HG03457 (cell line): ENCODE measurements at regions not wholly inside any gene's neighbourhood (a gene's known extent, or its start where the extent isn't known, plus 50 kb on each side); places are given as distances from the start of the nearest gene placed in this dataset.

ENCODE experiments used
- ATAC-seq: cut with Tn5 transposase; IDR thresholded peaks from one replicate; pipeline ENCODE4 v1.9.1; 2021; ENCODE audit warnings: moderate number of reproducible peaks; ENCODE audit not compliant: unreplicated experiment

DNA sequence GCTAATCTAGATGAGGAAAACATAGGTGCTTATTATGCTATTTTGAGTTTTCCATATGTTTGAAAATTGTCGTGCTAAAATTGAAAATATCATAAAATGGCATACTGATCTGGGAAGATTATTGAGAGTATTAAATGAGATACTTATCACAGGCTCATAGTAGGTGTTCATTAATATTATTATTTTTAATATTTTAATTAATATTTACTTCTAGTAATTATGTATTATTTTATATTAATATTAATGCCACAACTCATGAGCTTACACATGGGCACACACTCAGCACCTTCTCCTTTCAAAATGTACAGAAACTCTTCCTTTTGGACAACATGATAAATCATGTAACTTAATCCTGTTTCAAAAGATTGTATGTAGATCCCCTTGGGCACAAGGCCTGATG is 223.6 kb downstream of the RAB28 start:
- no peak for ATAC-seq

DNA sequence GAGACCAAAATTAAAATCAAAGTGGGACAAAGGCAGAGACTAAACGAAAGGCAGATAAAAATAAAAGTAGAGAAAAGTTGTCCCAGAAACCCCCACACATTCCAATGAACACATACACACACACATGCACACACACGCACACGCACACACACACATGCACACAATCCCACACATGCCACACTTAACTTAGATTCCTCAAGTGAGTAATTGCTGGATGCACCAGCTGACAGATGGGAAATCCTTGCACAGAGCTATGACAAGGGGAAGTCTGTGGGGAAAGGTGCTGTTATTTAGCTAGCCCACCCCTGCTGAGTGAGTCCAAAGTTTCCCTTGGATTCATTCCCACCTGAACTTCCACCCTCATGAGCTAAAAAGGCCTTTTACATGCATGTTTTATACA is 233.9 kb downstream of the RAB28 start:
- ATAC-seq: no peak

DNA sequence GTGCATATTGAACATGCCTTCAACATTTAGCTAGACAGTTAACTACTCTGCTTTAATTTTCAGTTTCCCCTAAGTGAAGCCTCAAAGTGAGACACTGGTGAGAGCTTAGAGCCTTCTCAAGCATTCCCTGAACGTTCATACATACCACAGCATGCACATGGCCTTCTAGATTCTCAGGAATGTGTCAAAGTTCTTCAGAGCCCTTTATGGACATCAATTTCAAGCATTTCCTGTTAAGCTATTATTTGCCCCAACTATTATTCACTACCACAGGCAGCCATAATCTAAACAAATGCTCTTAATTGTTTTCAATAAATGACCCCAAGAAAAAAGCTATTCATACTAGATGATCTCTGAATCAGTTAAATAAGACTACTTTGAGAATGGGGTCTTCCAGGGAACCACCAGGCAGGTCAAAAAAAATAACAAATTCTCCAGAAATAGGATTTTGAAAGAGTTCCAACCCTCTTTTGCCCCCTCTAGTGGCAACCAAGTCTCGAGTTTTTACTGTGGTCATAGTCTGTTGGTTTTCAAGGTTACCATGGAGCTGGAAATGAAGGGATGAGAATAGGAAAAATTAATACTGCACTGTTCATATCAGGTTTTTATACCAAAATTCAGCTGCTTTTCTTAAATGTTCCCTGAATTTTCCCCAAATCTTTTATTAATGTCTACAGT is 235.4 kb downstream of the RAB28 start:
- no peak for ATAC-seq

- no peak for ATAC-seq
Measured at GRCh38 chr4:13246107-13246506, 238.0 kb downstream of the RAB28 start.

- no peak for ATAC-seq
Measured at GRCh38 chr4:13244444-13244843, 239.7 kb downstream of the RAB28 start.

DNA sequence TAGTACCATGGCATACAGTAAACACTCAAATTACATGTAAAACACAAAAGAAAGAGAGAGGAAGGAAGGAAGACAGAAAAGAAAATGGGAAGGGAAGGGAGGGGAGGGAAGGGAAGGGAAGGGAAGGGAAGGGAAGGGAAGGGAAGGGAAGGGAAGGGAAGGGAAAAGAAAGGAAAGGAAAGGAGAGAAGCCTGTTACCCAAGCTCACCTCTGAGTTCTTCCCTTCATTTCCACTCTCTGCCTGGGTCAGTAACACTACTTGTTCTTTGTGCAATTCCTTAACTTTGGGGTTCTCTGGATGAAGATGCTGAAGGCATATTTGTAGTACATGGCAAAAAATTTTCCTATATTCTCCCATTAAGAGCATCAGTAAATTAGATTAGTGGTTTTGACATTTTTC is 241.0 kb downstream of the RAB28 start:
- no peak for ATAC-seq

- no peak for ATAC-seq
Measured at GRCh38 chr4:13240066-13240465, 244.1 kb downstream of the RAB28 start.

GRCh38 chr4:13238936-13239335 is 245.2 kb downstream of the RAB28 start:
- no peak for ATAC-seq

GRCh38 chr4:13236485-13236884 is 247.7 kb downstream of the RAB28 start:
- no peak for ATAC-seq

GRCh38 chr4:13233755-13234154 is 250.4 kb downstream of the RAB28 start:
- ATAC-seq: no peak

- no peak for ATAC-seq
Measured at GRCh38 chr4:13219971-13220370, 264.2 kb downstream of the RAB28 start.

GRCh38 chr4:13218326-13218958 is 265.7 kb downstream of the RAB28 start:
- no peak for ATAC-seq

- no peak for ATAC-seq
Measured at GRCh38 chr4:13215560-13215959, 268.6 kb downstream of the RAB28 start.

- no peak for ATAC-seq
Measured at GRCh38 chr4:13212936-13213335, 271.2 kb downstream of the RAB28 start.

GRCh38 chr4:13209600-13209999 is 274.5 kb downstream of the RAB28 start:
- no peak for ATAC-seq

DNA sequence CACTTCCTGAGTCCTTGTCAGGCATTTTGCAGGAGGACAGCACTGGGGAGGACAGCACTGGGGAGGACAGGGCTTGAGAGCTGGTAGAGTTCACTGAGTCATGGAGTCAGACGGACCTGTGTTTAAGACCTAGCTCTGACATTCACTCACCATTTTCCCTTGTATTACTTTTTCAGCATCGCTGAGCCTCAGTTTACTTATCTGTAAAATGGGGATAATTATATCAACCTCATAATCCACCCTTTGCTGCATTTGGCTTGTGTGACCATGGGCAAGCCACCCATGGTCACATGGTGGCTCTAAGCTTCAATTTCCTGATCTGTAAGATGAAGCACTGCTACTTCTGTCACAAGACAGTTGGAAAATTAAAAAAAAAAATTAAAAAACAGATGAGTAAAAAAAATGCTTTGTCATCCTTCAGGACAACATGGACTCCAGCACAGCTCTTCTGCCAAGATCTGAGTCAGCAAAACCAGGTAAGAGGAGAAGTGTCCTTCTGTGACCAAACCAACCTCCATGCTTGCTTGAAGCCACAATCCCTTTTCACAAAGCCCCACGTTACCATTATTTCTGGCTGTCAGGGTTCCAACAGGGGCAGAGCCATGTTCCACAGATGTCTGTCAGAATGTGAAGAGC is 275.5 kb downstream of the RAB28 start:
- no peak for ATAC-seq

DNA sequence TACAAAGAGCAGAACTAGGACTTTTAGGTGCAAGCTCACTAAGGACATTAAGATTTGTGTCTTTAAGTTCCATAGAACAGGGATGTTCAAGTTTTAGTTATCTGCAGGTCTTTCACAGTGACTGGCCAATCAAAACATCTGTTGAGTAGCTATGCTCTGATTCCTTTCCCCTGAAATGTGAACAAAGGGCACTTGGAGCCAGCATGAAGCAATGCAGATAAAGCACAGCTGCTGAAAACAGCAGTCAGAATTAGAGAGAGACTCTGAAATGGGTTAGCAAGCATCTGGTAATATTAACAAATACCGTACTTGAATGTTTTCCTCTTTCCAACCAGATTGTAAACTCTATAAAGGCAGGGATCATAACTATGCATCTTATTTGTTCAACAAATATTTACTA is 276.9 kb downstream of the RAB28 start:
- no peak for ATAC-seq

GRCh38 chr4:13203101-13203500 is 281.0 kb downstream of the RAB28 start:
- ATAC-seq: no peak

DNA sequence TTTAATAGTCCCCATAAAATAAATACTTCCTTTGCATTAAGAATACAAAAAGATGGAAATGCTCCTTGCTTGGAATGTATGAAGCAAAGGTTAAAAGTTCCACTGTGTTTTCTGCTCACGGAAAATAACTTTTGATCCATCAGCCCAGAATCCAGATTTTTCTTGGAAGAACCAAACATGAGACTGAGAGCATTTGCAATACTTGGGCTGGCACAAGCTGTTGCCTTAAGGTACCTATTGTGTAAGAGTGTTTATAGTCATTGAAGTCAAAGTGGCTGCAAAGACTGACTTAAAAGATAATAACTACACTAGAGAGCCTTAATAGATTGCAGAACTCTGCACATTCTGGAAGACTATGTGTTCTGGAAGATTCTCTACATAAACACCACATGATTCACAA is 281.4 kb downstream of the RAB28 start:
- ATAC-seq: no peak

GRCh38 chr4:13201241-13201640 is 282.9 kb downstream of the RAB28 start:
- no peak for ATAC-seq

DNA sequence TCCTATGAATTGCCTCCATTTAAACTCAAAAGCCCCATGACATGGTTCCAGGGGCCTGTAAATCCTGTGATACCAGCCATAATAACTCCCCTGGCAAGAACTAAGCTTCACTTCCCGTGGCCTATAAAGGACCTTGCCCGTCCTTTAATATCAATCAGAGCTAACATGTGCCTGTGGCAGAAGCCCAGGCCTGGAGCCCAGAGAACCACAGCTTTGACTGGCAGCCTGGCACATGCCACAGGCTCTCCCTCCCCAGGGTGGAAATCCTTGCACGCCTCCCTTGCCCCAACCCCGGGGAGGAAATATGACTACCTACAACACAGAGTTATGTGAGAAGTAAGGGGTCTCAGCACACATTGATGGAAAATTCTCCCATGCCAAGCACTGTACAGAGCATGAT is 287.4 kb downstream of the RAB28 start:
- no peak for ATAC-seq

GRCh38 chr4:13193662-13194061 is 290.5 kb downstream of the RAB28 start:
- no peak for ATAC-seq
